Uterus (tissue), 2 donors: ENCODE measurements at regions not wholly inside any gene's neighbourhood (a gene's known extent, or its start where the extent isn't known, plus 50 kb on each side); places are given as distances from the start of the nearest gene placed in this dataset.

Source experiments
- CTCF ChIP-seq, 4 experiments: fragments of 200-600 bp in 2 of 4; fragments of 450-650 bp in 2 of 4; sonication (generic) in 2 of 4; IDR thresholded peaks; one replicate each; pipeline ENCODE4 v1.5.1; 2016 to 2019; ENCODE audit warnings: antibody characterized with exemption in 4 of 4, mild to moderate bottlenecking in 2 of 4, moderate library complexity in 1 of 4
- POLR2A ChIP-seq, 2 donors: fragments of 450-650 bp; IDR thresholded peaks; one replicate each; pipeline ENCODE4 v1.6.1; 2016; ENCODE audit warnings: antibody characterized with exemption in 2 of 2, mild to moderate bottlenecking in 1 of 2, moderate library complexity in 1 of 2

GRCh38 chr3:176951144-176951543 is 246.1 kb downstream of the TBL1XR1 start:
- no peak for TF ChIP-seq POLR2A (IDR thresholded peaks at IDR 0.05)
- TF ChIP-seq CTCF (IDR thresholded peaks at IDR 0.05), result no peak
